GM12873 (cell line): ENCODE measurements at regions not wholly inside any gene's neighbourhood (a gene's known extent, or its start where the extent isn't known, plus 50 kb on each side); places are given as distances from the start of the nearest gene placed in this dataset.

Source experiments
- CTCF ChIP-seq: IDR thresholded peaks from 2 replicates; pipeline ENCODE4 v1.5.1; 2012; ENCODE audit warnings: low read depth, mild to moderate bottlenecking, moderate library complexity, low read length, control low read depth; ENCODE audit not compliant: insufficient read depth; ENCODE audit errors: missing control alignments

GRCh38 chr2:105458076-105458475, 59.2 kb upstream of the FHL2 start:
- no peak for TF ChIP-seq CTCF

GRCh38 chr2:105455488-105456003, 56.7 kb upstream of the FHL2 start:
- no peak for TF ChIP-seq CTCF

- TF ChIP-seq CTCF = peak; percentile 45
Measured at GRCh38 chr2:105454801-105455485, 56.1 kb upstream of the FHL2 start.

- no peak for TF ChIP-seq CTCF
Measured at GRCh38 chr2:105451571-105452166, 52.8 kb upstream of the FHL2 start.

- no peak for TF ChIP-seq CTCF
Measured at GRCh38 chr2:105450471-105450870, 51.6 kb upstream of the FHL2 start.

- TF ChIP-seq CTCF = no peak
Measured at GRCh38 chr2:105449076-105449475, 50.2 kb upstream of the FHL2 start.
